Thyroid gland (tissue), 4 donors: ENCODE measurements at regions not wholly inside any gene's neighbourhood (a gene's known extent, or its start where the extent isn't known, plus 50 kb on each side); places are given as distances from the start of the nearest gene placed in this dataset.

Experiments used
- POLR2A ChIP-seq, 2 donors: fragments of 450-650 bp; IDR thresholded peaks; one replicate each; pipeline ENCODE4 v1.6.1; 2017; ENCODE audit warnings: antibody characterized with exemption in 2 of 2, mild to moderate bottlenecking in 2 of 2, moderate library complexity in 1 of 2
- TF ChIP-seq, protein P1 (sequence below), 6 experiments: fragments of 200-600 bp in 3 of 6; fragments of 450-650 bp in 3 of 6; sonication (generic) in 3 of 6; IDR thresholded peaks; one replicate each; pipeline ENCODE4 v1.5.1; 2016 to 2019; ENCODE audit warnings: antibody characterized with exemption in 6 of 6, mild to moderate bottlenecking in 2 of 6, inconsistent platforms in 1 of 6, moderate library complexity in 1 of 6

- TF ChIP-seq, protein P1, sequence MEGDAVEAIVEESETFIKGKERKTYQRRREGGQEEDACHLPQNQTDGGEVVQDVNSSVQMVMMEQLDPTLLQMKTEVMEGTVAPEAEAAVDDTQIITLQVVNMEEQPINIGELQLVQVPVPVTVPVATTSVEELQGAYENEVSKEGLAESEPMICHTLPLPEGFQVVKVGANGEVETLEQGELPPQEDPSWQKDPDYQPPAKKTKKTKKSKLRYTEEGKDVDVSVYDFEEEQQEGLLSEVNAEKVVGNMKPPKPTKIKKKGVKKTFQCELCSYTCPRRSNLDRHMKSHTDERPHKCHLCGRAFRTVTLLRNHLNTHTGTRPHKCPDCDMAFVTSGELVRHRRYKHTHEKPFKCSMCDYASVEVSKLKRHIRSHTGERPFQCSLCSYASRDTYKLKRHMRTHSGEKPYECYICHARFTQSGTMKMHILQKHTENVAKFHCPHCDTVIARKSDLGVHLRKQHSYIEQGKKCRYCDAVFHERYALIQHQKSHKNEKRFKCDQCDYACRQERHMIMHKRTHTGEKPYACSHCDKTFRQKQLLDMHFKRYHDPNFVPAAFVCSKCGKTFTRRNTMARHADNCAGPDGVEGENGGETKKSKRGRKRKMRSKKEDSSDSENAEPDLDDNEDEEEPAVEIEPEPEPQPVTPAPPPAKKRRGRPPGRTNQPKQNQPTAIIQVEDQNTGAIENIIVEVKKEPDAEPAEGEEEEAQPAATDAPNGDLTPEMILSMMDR (IDR thresholded peaks at IDR 0.05) = no peak
- TF ChIP-seq POLR2A (IDR thresholded peaks at IDR 0.05) = no peak
These were observed 84.5 kb upstream of the GALNT5 start for GRCh38 chr2:157172866-157173578.
